Lower leg skin (tissue), 3 donors: ENCODE measurements at regions not wholly inside any gene's neighbourhood (a gene's known extent, or its start where the extent isn't known, plus 50 kb on each side); places are given as distances from the start of the nearest gene placed in this dataset.

Experiments
- CTCF ChIP-seq, 3 donors: fragments of 450-650 bp; IDR thresholded peaks; one replicate each; pipeline ENCODE4 v1.5.1; 2016; ENCODE audit warnings: antibody characterized with exemption in 3 of 3, mild to moderate bottlenecking in 3 of 3, moderate library complexity in 2 of 3
- POLR2A ChIP-seq, 2 donors: fragments of 450-650 bp; IDR thresholded peaks; one replicate each; pipeline ENCODE4 v1.6.1; 2016 to 2017; ENCODE audit warnings: antibody characterized with exemption in 2 of 2, mild to moderate bottlenecking in 1 of 2, moderate library complexity in 1 of 2

GRCh38 chr15:53116169-53116568 lies 326.0 kb upstream of the ONECUT1 start:
- no peak for TF ChIP-seq CTCF (IDR thresholded peaks at IDR 0.05)
- no peak for TF ChIP-seq POLR2A (IDR thresholded peaks at IDR 0.05)
